SK-N-SH treated with all-trans-retinoic acid at 6 μM for 48 hours (cell line): ENCODE measurements at regions not wholly inside any gene's neighbourhood (a gene's known extent, or its start where the extent isn't known, plus 50 kb on each side); places are given as distances from the start of the nearest gene placed in this dataset.

Experiments used
- BACH2 ChIP-seq: fragments of 250-450 bp; sonication (Bioruptor Pico); IDR thresholded peaks from 2 replicates; pipeline ENCODE4 v1.9.0; 2021; ENCODE audit warnings: mild to moderate bottlenecking, borderline replicate concordance
- CSDC2 ChIP-seq: fragments of 250-450 bp; sonication (Bioruptor Pico); IDR thresholded peaks from 2 replicates; pipeline ENCODE4 v1.5.0; 2020; ENCODE audit warnings: mild to moderate bottlenecking, moderate library complexity
- GLIS3 ChIP-seq: fragments of 250-450 bp; sonication (Bioruptor Pico); IDR thresholded peaks from 2 replicates; pipeline ENCODE4 v1.5.0; 2020; ENCODE audit warnings: mild to moderate bottlenecking, moderate library complexity
- OSR1 ChIP-seq: fragments of 250-450 bp; sonication (Bioruptor Pico); IDR thresholded peaks from 2 replicates; pipeline ENCODE4 v1.8.0; 2022; ENCODE audit warnings: moderate library complexity, mild to moderate bottlenecking, inconsistent platforms
- SNAI2 ChIP-seq: fragments of 250-450 bp; sonication (Bioruptor Pico); IDR thresholded peaks from 2 replicates; pipeline ENCODE4 v1.5.0; 2020; ENCODE audit warnings: mild to moderate bottlenecking, moderate library complexity
- TOX ChIP-seq: fragments of 250-450 bp; sonication (Bioruptor Pico); IDR thresholded peaks from 2 replicates; pipeline ENCODE4 v1.8.0; 2021; ENCODE audit warnings: mild to moderate bottlenecking, moderate library complexity, borderline replicate concordance
- ZFP3 ChIP-seq: fragments of 250-450 bp; sonication (Bioruptor Pico); IDR thresholded peaks from 2 replicates; pipeline ENCODE4 v1.5.0; 2020; ENCODE audit warnings: mild to moderate bottlenecking, moderate library complexity
- ZNF70 ChIP-seq: fragments of 450-650 bp; formaldehyde crosslinking; IDR thresholded peaks from 2 replicates; pipeline ENCODE4 v1.5.0; 2020; ENCODE audit warnings: mild to moderate bottlenecking, moderate library complexity
- TF ChIP-seq, protein P1 (sequence below): fragments of 250-450 bp; sonication (Bioruptor Pico); IDR thresholded peaks from 2 replicates; pipeline ENCODE4 v1.8.0; 2020; ENCODE audit warnings: mild to moderate bottlenecking, moderate library complexity, borderline replicate concordance
- TF ChIP-seq, protein P2 (sequence below): fragments of 250-450 bp; sonication (Bioruptor Pico); IDR thresholded peaks from 2 replicates; pipeline ENCODE4 v1.5.0; 2020; ENCODE audit warnings: mild to moderate bottlenecking, moderate library complexity
- TF ChIP-seq, protein P3 (sequence below): fragments of 250-450 bp; sonication (Bioruptor Pico); IDR thresholded peaks from 2 replicates; pipeline ENCODE4 v1.5.1; 2021; ENCODE audit warnings: mild to moderate bottlenecking, moderate library complexity
- TF ChIP-seq, protein P4 (sequence below): fragments of 250-450 bp; sonication (Bioruptor Pico); IDR thresholded peaks from 2 replicates; pipeline ENCODE4 v1.8.0; 2021; ENCODE audit warnings: low read depth, mild to moderate bottlenecking, moderate library complexity, borderline replicate concordance

DNA sequence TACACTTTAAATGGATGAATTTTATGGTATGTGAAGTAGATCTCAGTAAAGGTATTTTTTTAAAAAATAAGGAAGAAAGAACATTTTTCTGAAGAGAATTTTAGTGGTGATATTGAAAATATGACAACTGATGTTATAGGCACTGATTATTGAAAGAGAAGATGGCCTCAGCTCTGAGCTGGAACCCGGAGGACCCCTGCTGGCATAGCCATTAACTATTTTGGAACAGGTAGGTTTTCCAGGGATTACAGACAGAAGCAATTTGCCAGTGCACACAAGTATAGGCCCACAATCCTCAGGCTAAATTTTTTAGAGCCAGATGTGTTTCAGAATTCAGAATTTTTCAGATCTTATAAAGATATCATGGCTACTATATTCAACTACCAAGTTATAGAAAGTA, 315.9 kb upstream of the GPR149 start:
- no peak for TF ChIP-seq ZNF70 (CRISPR knock-in tag)
- TF ChIP-seq, protein P1, sequence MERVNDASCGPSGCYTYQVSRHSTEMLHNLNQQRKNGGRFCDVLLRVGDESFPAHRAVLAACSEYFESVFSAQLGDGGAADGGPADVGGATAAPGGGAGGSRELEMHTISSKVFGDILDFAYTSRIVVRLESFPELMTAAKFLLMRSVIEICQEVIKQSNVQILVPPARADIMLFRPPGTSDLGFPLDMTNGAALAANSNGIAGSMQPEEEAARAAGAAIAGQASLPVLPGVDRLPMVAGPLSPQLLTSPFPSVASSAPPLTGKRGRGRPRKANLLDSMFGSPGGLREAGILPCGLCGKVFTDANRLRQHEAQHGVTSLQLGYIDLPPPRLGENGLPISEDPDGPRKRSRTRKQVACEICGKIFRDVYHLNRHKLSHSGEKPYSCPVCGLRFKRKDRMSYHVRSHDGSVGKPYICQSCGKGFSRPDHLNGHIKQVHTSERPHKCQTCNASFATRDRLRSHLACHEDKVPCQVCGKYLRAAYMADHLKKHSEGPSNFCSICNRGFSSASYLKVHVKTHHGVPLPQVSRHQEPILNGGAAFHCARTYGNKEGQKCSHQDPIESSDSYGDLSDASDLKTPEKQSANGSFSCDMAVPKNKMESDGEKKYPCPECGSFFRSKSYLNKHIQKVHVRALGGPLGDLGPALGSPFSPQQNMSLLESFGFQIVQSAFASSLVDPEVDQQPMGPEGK (CRISPR knock-in tag), result no peak
- TF ChIP-seq BACH2 (CRISPR knock-in tag), result no peak
- TF ChIP-seq, protein P2, sequence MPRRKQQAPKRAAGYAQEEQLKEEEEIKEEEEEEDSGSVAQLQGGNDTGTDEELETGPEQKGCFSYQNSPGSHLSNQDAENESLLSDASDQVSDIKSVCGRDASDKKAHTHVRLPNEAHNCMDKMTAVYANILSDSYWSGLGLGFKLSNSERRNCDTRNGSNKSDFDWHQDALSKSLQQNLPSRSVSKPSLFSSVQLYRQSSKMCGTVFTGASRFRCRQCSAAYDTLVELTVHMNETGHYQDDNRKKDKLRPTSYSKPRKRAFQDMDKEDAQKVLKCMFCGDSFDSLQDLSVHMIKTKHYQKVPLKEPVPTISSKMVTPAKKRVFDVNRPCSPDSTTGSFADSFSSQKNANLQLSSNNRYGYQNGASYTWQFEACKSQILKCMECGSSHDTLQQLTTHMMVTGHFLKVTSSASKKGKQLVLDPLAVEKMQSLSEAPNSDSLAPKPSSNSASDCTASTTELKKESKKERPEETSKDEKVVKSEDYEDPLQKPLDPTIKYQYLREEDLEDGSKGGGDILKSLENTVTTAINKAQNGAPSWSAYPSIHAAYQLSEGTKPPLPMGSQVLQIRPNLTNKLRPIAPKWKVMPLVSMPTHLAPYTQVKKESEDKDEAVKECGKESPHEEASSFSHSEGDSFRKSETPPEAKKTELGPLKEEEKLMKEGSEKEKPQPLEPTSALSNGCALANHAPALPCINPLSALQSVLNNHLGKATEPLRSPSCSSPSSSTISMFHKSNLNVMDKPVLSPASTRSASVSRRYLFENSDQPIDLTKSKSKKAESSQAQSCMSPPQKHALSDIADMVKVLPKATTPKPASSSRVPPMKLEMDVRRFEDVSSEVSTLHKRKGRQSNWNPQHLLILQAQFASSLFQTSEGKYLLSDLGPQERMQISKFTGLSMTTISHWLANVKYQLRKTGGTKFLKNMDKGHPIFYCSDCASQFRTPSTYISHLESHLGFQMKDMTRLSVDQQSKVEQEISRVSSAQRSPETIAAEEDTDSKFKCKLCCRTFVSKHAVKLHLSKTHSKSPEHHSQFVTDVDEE (CRISPR knock-in tag), result no peak
- TF ChIP-seq TOX, result no peak
- no peak for TF ChIP-seq GLIS3
- TF ChIP-seq, protein P3, sequence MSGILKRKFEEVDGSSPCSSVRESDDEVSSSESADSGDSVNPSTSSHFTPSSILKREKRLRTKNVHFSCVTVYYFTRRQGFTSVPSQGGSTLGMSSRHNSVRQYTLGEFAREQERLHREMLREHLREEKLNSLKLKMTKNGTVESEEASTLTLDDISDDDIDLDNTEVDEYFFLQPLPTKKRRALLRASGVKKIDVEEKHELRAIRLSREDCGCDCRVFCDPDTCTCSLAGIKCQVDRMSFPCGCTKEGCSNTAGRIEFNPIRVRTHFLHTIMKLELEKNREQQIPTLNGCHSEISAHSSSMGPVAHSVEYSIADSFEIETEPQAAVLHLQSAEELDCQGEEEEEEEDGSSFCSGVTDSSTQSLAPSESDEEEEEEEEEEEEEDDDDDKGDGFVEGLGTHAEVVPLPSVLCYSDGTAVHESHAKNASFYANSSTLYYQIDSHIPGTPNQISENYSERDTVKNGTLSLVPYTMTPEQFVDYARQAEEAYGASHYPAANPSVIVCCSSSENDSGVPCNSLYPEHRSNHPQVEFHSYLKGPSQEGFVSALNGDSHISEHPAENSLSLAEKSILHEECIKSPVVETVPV, result no peak
- no peak for TF ChIP-seq ZFP3
- no peak for TF ChIP-seq CSDC2 (CRISPR knock-in tag)
- TF ChIP-seq OSR1 (CRISPR knock-in tag), result no peak
- TF ChIP-seq SNAI2 (CRISPR knock-in tag), result no peak
- TF ChIP-seq, protein P4, sequence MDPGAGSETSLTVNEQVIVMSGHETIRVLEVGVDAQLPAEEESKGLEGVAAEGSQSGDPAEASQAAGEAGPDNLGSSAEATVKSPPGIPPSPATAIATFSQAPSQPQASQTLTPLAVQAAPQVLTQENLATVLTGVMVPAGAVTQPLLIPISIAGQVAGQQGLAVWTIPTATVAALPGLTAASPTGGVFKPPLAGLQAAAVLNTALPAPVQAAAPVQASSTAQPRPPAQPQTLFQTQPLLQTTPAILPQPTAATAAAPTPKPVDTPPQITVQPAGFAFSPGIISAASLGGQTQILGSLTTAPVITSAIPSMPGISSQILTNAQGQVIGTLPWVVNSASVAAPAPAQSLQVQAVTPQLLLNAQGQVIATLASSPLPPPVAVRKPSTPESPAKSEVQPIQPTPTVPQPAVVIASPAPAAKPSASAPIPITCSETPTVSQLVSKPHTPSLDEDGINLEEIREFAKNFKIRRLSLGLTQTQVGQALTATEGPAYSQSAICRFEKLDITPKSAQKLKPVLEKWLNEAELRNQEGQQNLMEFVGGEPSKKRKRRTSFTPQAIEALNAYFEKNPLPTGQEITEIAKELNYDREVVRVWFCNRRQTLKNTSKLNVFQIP, result no peak
